CD4-positive, alpha-beta T cell treated with Interleukin-17A for 4 hours (primary cell): ENCODE measurements at regions not wholly inside any gene's neighbourhood (a gene's known extent, or its start where the extent isn't known, plus 50 kb on each side); places are given as distances from the start of the nearest gene placed in this dataset.

Experiments
- DNase-seq: peaks from one replicate; pipeline ENCODE4 v3.0.0-alpha.2; 2020; ENCODE audit warnings: mixed read lengths

- no peak for DNase-seq
Measured at GRCh38 chr2:221215487-221215886, 356.6 kb downstream of the EPHA4 start.

GRCh38 chr2:221216636-221217035, 355.5 kb downstream of the EPHA4 start:
- no peak for DNase-seq

- DNase-seq, result no peak
Measured at GRCh38 chr2:221225752-221226151, 346.4 kb downstream of the EPHA4 start.

- DNase-seq, result no peak
Measured at GRCh38 chr2:221228214-221228769, 343.8 kb downstream of the EPHA4 start.

GRCh38 chr2:221229099-221229498, 343.0 kb downstream of the EPHA4 start:
- no peak for DNase-seq

- DNase-seq, result no peak
Measured at GRCh38 chr2:221231511-221231910, 340.6 kb downstream of the EPHA4 start.

- DNase-seq, result no peak
Measured at GRCh38 chr2:221235941-221236340, 336.2 kb downstream of the EPHA4 start.

GRCh38 chr2:221241072-221241471, 331.0 kb downstream of the EPHA4 start:
- no peak for DNase-seq

- no peak for DNase-seq
Measured at GRCh38 chr2:221243771-221244170, 328.3 kb downstream of the EPHA4 start.

GRCh38 chr2:221245045-221245444, 327.1 kb downstream of the EPHA4 start:
- DNase-seq, result no peak

- DNase-seq, result no peak
Measured at GRCh38 chr2:221245772-221246171, 326.3 kb downstream of the EPHA4 start.

GRCh38 chr2:221254299-221254698, 317.8 kb downstream of the EPHA4 start:
- DNase-seq, result no peak

- DNase-seq, result no peak
Measured at GRCh38 chr2:221255862-221256261, 316.2 kb downstream of the EPHA4 start.

- no peak for DNase-seq
Measured at GRCh38 chr2:221258464-221258863, 313.6 kb downstream of the EPHA4 start.

- no peak for DNase-seq
Measured at GRCh38 chr2:221262651-221263050, 309.5 kb downstream of the EPHA4 start.

GRCh38 chr2:221263573-221263972, 308.5 kb downstream of the EPHA4 start:
- DNase-seq, result no peak

- no peak for DNase-seq
Measured at GRCh38 chr2:221264318-221264717, 307.8 kb downstream of the EPHA4 start.

- DNase-seq, result no peak
Measured at GRCh38 chr2:221267773-221268425, 304.2 kb downstream of the EPHA4 start.

GRCh38 chr2:221268631-221269030, 303.5 kb downstream of the EPHA4 start:
- DNase-seq, result no peak

- DNase-seq, result no peak
Measured at GRCh38 chr2:221270806-221271205, 301.3 kb downstream of the EPHA4 start.

- DNase-seq, result no peak
Measured at GRCh38 chr2:221272729-221273128, 299.4 kb downstream of the EPHA4 start.

- no peak for DNase-seq
Measured at GRCh38 chr2:221276033-221276432, 296.1 kb downstream of the EPHA4 start.

- no peak for DNase-seq
Measured at GRCh38 chr2:221276601-221277000, 295.5 kb downstream of the EPHA4 start.

GRCh38 chr2:221282386-221282785, 289.7 kb downstream of the EPHA4 start:
- DNase-seq, result no peak

- DNase-seq, result no peak
Measured at GRCh38 chr2:221283896-221284545, 288.1 kb downstream of the EPHA4 start.
